Smooth muscle cell (in vitro differentiated cells): ENCODE measurements at regions not wholly inside any gene's neighbourhood (a gene's known extent, or its start where the extent isn't known, plus 50 kb on each side); places are given as distances from the start of the nearest gene placed in this dataset.

Source experiments
- DNase-seq: peaks from one replicate; lab custom pipeline; 2025; ENCODE audit not compliant: unreplicated experiment; lab: John Stamatoyannopoulos, UW
- H2AFZ ChIP-seq: fragments of 200-600 bp; sonication (generic); 2 replicates; pipeline ENCODE4 v1.6.0; 2016; ENCODE audit warnings: antibody characterized with exemption, low read depth, mild to moderate bottlenecking
- H3F3A ChIP-seq: fragments of 200-600 bp; sonication (generic); 2 replicates; pipeline ENCODE4 v1.6.0; 2017; ENCODE audit warnings: antibody characterized with exemption, low read depth
- H3K27ac ChIP-seq: fragments of 200-600 bp; sonication (generic); 2 replicates; pipeline ENCODE4 v1.5.1; 2016; ENCODE audit warnings: low read depth, mild to moderate bottlenecking
- H3K27me3 ChIP-seq: fragments of 200-600 bp; sonication (generic); 2 replicates; pipeline ENCODE4 v1.6.1; 2016; ENCODE audit warnings: low read depth, mild to moderate bottlenecking
- H3K36me3 ChIP-seq: fragments of 200-600 bp; sonication (generic); 2 replicates; pipeline ENCODE4 v1.5.1; 2016; ENCODE audit warnings: low read depth
- H3K4me1 ChIP-seq: fragments of 200-600 bp; sonication (generic); 2 replicates; pipeline ENCODE4 v1.5.1; 2016; ENCODE audit warnings: low read depth
- H3K4me2 ChIP-seq: fragments of 200-600 bp; sonication (generic); 2 replicates; pipeline ENCODE4 v1.6.0; 2016; ENCODE audit warnings: mild to moderate bottlenecking
- H3K4me3 ChIP-seq: fragments of 200-600 bp; sonication (generic); 2 replicates; pipeline ENCODE4 v1.5.1; 2016; ENCODE audit warnings: mild to moderate bottlenecking
- H3K79me2 ChIP-seq: fragments of 200-600 bp; sonication (generic); 2 replicates; pipeline ENCODE4 v1.6.0; 2016; ENCODE audit warnings: low read depth, mild to moderate bottlenecking
- H3K9ac ChIP-seq: fragments of 200-600 bp; sonication (generic); 2 replicates; pipeline ENCODE4 v1.6.0; 2016; ENCODE audit warnings: low read depth
- H3K9me3 ChIP-seq: fragments of 200-600 bp; sonication (generic); replicated peaks from 2 replicates; pipeline ENCODE4 v1.5.1; 2016; ENCODE audit warnings: low read depth
- H4K20me1 ChIP-seq: fragments of 200-600 bp; sonication (generic); 2 replicates; pipeline ENCODE4 v1.6.0; 2016; ENCODE audit warnings: low read depth
- WGBS: methylation state at CpG from one replicate; pipeline ENCODE4 v1.1.7; 2016; ENCODE audit warnings: low lambda C conversion rate; 5-methylcytosine and 5-hydroxymethylcytosine counted together
- TF ChIP-seq, protein P1 (sequence below): fragments of 200-600 bp; sonication (generic); IDR thresholded peaks from 2 replicates; pipeline ENCODE4 v1.5.1; 2017; ENCODE audit warnings: borderline replicate concordance, mild to moderate bottlenecking, antibody characterized with exemption; ENCODE audit not compliant: insufficient read depth, poor library complexity, severe bottlenecking

DNA sequence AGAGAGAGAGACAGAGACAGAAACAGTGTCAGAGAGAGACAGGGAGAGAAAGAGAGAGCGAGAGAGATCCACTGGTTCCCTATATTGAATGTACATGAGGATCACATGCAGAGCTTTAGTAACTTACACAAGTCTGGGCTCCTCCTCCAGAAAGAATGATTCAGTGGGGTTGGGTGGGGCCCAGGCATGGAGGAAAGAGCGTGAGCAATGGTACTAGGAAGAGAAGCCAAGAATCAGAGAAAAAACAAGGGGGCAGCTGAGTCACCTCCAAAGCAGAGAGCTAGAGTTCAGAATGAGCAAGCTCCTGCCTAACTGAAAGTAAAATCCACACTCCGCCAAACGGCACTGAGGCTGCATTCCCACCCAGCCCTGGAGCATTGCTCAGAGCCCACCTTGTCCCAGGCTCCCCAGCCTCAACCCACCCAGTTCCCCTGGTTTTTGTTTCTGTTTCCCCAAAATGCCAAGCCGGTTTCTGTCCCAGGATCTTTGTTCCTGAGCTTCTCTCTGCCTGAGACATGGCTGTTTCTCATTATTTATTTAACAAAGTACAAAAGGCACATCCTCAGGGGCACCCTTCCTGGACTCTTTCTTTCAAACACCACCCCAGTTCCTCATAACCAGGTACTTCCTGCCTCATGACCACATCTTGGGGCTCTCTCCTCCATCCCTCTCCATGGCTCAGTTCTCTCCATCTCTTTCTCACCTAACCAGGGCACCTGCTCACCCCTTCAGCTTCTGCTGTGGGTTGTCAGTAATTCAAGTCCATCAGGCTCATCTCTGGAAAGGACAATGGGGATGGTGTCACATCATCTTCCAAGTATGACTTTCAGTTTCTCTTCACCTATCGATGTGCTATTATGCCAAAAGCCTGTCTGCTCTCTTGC is 670.3 kb upstream of the TBX3 start:
- Histone ChIP-seq H3K4me3 (peak overlapping the region; percentile 33), H3K79me2 (no peaks in the 10 kb centered on the region), H3K36me3 (no peaks in the 10 kb centered on the region), H4K20me1 (no peaks in the 10 kb centered on the region), H3K4me1 (no peaks in the 10 kb centered on the region), H3K4me2 (peak overlapping the region; percentile 87), H3K27ac (peak overlapping the region; percentile 93), H2AFZ (peak overlapping the region; percentile 88), H3K9me3 (no peaks in the 10 kb centered on the region), H3F3A (no peaks in the 10 kb centered on the region), H3K9ac (peak overlapping the region; percentile 88), H3K27me3 (no peaks in the 10 kb centered on the region)
- peak; percentile 22 for DNase-seq
- 42% methylated on average over 6 of the region's 6 CpGs for WGBS
- TF ChIP-seq, protein P1, sequence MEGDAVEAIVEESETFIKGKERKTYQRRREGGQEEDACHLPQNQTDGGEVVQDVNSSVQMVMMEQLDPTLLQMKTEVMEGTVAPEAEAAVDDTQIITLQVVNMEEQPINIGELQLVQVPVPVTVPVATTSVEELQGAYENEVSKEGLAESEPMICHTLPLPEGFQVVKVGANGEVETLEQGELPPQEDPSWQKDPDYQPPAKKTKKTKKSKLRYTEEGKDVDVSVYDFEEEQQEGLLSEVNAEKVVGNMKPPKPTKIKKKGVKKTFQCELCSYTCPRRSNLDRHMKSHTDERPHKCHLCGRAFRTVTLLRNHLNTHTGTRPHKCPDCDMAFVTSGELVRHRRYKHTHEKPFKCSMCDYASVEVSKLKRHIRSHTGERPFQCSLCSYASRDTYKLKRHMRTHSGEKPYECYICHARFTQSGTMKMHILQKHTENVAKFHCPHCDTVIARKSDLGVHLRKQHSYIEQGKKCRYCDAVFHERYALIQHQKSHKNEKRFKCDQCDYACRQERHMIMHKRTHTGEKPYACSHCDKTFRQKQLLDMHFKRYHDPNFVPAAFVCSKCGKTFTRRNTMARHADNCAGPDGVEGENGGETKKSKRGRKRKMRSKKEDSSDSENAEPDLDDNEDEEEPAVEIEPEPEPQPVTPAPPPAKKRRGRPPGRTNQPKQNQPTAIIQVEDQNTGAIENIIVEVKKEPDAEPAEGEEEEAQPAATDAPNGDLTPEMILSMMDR = no peak

DNA sequence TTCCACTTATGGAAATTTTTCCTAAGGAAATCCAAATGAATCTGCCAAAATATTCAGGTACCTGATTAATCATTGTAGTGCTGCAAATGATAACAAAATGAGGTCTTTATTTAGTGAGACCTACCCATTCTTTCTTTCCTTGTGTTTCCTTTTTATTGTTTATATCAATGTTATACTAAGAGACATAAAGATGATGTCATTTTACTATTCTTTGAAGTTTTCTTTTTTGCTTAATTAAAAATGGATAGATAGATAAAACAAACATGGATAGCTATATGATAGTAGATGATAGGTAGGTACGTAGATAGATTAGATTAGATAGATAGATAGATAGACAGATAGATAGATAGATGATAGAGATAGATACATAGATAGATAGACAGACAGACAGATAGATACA is 669.5 kb upstream of the TBX3 start:
- Histone ChIP-seq H3K4me1 (no peaks in the 10 kb centered on the region), H3K36me3 (no peaks in the 10 kb centered on the region), H3K9me3 (no peaks in the 10 kb centered on the region), H3K9ac (no peak overlapping the region), H2AFZ (no peak overlapping the region), H3K4me2 (peak overlapping the region; percentile 87), H3K79me2 (no peaks in the 10 kb centered on the region), H3F3A (no peaks in the 10 kb centered on the region), H3K4me3 (no peak overlapping the region), H3K27me3 (no peaks in the 10 kb centered on the region), H3K27ac (peak overlapping the region; percentile 93), H4K20me1 (no peaks in the 10 kb centered on the region)
- TF ChIP-seq, protein P1 = no peak
- WGBS = 90% methylated on average over 1 of the region's 1 CpG
- DNase-seq = no peak

DNA sequence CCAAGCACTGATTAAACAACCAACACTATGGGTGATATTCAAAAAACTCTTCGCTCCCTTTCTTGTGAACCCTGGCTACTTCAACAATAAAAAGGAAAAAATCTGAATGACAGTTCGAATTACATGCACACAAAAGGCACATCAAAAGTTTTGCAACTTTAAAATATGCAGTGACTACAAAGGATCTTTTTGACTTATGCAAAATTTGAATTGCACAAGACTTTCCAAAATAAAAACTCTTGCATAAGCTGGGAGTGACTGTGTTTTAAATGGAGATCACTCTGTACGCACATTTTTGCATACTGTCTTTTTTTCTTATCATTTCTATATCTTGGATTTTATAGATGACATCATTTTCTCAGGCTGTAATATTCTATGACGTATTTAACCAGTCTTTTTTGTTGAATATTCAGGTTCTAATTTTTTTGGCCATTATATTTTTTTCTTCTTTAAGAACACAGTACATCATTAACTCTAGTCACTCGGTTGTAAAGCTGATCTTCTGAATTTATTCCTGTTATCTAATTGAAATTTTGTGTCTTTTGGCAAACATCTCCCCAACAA is 667.6 kb upstream of the TBX3 start:
- no peaks in the 10 kb centered on the region for H3K9me3 ChIP-seq
- H3K4me2 ChIP-seq = no peak overlapping the region
- WGBS = 84% methylated on average over 5 of the region's 5 CpGs
- no peaks in the 10 kb centered on the region for H3K27me3 ChIP-seq
- H4K20me1 ChIP-seq = no peaks in the 10 kb centered on the region
- TF ChIP-seq, protein P1 = no peak
- no peak overlapping the region for H2AFZ ChIP-seq
- no peaks in the 10 kb centered on the region for H3F3A ChIP-seq
- no peak overlapping the region for H3K27ac ChIP-seq
- H3K9ac ChIP-seq = no peak overlapping the region
- DNase-seq = no peak
- H3K36me3 ChIP-seq = no peaks in the 10 kb centered on the region
- H3K4me3 ChIP-seq = no peak overlapping the region
- H3K79me2 ChIP-seq = no peaks in the 10 kb centered on the region
- H3K4me1 ChIP-seq = no peaks in the 10 kb centered on the region
